DND-41 (cell line): ENCODE measurements at regions not wholly inside any gene's neighbourhood (a gene's known extent, or its start where the extent isn't known, plus 50 kb on each side); places are given as distances from the start of the nearest gene placed in this dataset.

ENCODE experiments used
- ATAC-seq: fragments of 200-7000 bp; cut with Tn5 transposase; 3 replicates; pipeline ENCODE4 v1.9.1; 2021; ENCODE audit warnings: low read depth; ENCODE audit not compliant: insufficient read depth
- DNase-seq: peaks from one replicate; pipeline ENCODE4 v3.0.0-alpha.2; 2020
- H2AFZ ChIP-seq: 2 replicates; pipeline ENCODE4 v1.6.0; 2012; ENCODE audit warnings: low read depth, low read length
- H3K27ac ChIP-seq: 2 replicates; pipeline ENCODE4 v1.5.1; 2012; ENCODE audit warnings: low read length, inconsistent platforms
- H3K27me3 ChIP-seq: fragments of 200-600 bp; sonication (generic); 2 replicates; pipeline ENCODE4 v1.6.0; 2012; ENCODE audit warnings: low read length, mild to moderate bottlenecking, inconsistent platforms; ENCODE audit not compliant: insufficient read depth, poor library complexity
- H3K36me3 ChIP-seq: 2 replicates; pipeline ENCODE4 v1.5.1; 2012; ENCODE audit warnings: low read length, inconsistent platforms; ENCODE audit not compliant: insufficient read depth
- H3K4me1 ChIP-seq: 2 replicates; pipeline ENCODE4 v1.5.1; 2012; ENCODE audit warnings: mild to moderate bottlenecking, low read length; ENCODE audit not compliant: insufficient read depth
- H3K4me2 ChIP-seq: 2 replicates; pipeline ENCODE4 v1.6.0; 2012; ENCODE audit warnings: mild to moderate bottlenecking, moderate library complexity, low read length, inconsistent platforms; ENCODE audit not compliant: insufficient read depth
- H3K4me3 ChIP-seq, 2 experiments: fragments of 200-600 bp in 1 of 2; shearing (Covaris generic) in 1 of 2; 2 replicates each; pipeline ENCODE4 v1.5.1; 2012 to 2016; ENCODE audit warnings: inconsistent platforms in 2 of 2, low read length in 2 of 2, mild to moderate bottlenecking in 2 of 2, low read depth in 1 of 2, moderate library complexity in 1 of 2
- H3K79me2 ChIP-seq: 2 replicates; pipeline ENCODE4 v1.6.0; 2012; ENCODE audit warnings: low read length, inconsistent platforms; ENCODE audit not compliant: insufficient read depth
- H3K9ac ChIP-seq: 2 replicates; pipeline ENCODE4 v1.6.0; 2012; ENCODE audit warnings: low read depth, mild to moderate bottlenecking, inconsistent platforms, low read length, moderate library complexity
- H3K9me3 ChIP-seq: 2 replicates; pipeline ENCODE4 v1.5.1; 2012; ENCODE audit warnings: low read length, moderate library complexity, mild to moderate bottlenecking, inconsistent platforms; ENCODE audit not compliant: insufficient read depth, severe bottlenecking
- H4K20me1 ChIP-seq: 2 replicates; pipeline ENCODE4 v1.6.0; 2012; ENCODE audit warnings: low read length; ENCODE audit not compliant: insufficient read depth
- EZH2 ChIP-seq: IDR thresholded peaks from 3 replicates; pipeline ENCODE4 v1.6.1; 2012; ENCODE audit warnings: borderline replicate concordance, low read depth, mild to moderate bottlenecking, moderate library complexity, low read length, inconsistent platforms; ENCODE audit not compliant: severe bottlenecking
- TF ChIP-seq, protein P1 (sequence below): IDR thresholded peaks from 2 replicates; pipeline ENCODE4 v1.5.1; 2012; ENCODE audit warnings: borderline replicate concordance, low read length, moderate library complexity, mild to moderate bottlenecking; ENCODE audit not compliant: poor library complexity, severe bottlenecking; ENCODE audit errors: extremely low read depth

DNA sequence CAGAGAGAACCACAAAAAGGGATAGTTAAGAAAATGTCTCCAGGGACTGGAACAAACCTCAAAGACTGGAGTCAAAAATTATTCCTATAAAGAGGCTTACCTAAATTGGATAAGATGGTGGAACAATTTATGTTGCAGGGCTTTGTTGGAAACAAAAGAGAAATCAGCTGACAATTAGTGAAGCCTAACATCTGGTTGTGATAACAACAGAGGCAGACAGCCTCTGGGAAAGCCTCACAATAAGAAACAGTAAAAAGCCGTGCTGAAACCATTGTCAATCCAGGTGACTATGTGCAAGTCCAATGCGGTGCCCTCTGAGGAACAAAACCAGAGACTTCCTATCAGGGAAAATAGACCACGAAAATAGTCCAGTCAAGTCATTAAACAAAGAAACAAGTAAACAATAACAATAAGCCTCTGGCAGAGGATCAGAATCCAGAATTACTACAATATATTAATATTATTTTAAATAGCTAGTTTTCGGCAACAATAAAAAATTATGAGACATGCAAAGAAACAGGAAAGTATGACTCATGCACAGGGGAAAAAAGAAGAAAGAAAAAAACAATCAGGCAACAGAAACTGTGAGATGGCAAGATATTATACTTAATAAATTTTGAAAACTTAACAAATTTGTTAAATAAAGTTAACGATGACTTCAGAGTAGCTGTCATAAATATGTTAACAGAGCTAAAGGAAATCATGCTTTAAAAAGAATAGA, 99.7 kb upstream of the RXFP2 start:
- no peaks in the 10 kb centered on the region for H4K20me1 ChIP-seq
- TF ChIP-seq EZH2 = no peak
- TF ChIP-seq, protein P1, sequence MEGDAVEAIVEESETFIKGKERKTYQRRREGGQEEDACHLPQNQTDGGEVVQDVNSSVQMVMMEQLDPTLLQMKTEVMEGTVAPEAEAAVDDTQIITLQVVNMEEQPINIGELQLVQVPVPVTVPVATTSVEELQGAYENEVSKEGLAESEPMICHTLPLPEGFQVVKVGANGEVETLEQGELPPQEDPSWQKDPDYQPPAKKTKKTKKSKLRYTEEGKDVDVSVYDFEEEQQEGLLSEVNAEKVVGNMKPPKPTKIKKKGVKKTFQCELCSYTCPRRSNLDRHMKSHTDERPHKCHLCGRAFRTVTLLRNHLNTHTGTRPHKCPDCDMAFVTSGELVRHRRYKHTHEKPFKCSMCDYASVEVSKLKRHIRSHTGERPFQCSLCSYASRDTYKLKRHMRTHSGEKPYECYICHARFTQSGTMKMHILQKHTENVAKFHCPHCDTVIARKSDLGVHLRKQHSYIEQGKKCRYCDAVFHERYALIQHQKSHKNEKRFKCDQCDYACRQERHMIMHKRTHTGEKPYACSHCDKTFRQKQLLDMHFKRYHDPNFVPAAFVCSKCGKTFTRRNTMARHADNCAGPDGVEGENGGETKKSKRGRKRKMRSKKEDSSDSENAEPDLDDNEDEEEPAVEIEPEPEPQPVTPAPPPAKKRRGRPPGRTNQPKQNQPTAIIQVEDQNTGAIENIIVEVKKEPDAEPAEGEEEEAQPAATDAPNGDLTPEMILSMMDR = no peak
- H3K27ac ChIP-seq = no peak overlapping the region
- H3K9me3 ChIP-seq = no peaks in the 10 kb centered on the region
- no peak overlapping the region for H3K4me3 ChIP-seq
- no peaks in the 10 kb centered on the region for H3K4me1 ChIP-seq
- no peak overlapping the region for H3K4me2 ChIP-seq
- no peak overlapping the region for H3K9ac ChIP-seq
- H2AFZ ChIP-seq = no peak overlapping the region
- no peaks in the 10 kb centered on the region for H3K79me2 ChIP-seq
- no peak for DNase-seq
- ATAC-seq = no peak
- no peaks in the 10 kb centered on the region for H3K36me3 ChIP-seq
- no peaks in the 10 kb centered on the region for H3K27me3 ChIP-seq

DNA sequence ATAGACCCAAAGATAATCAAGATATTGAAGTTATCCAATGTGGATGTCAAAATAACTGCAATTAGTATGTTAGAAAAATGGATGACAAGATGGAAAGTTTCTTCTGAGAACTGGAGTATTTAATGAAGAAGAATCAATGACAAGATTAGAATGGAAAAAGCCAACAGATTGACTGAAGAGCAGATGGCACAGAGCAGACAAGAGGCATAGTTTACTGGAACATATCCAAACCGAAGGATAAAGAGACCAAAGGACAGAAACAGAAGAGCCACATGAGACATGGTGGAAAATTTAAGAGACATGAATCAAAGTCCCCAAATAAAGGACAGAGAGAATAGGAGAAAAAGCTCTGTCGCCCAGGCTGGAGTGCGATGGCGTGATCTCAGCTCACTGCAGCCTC, 89.6 kb upstream of the RXFP2 start:
- H3K4me2 ChIP-seq = no peak overlapping the region
- H3K27ac ChIP-seq = no peak overlapping the region
- no peak overlapping the region for H3K4me3 ChIP-seq
- H3K4me1 ChIP-seq = no peaks in the 10 kb centered on the region
- DNase-seq (no peak), ATAC-seq (no peak)
- no peak overlapping the region for H3K9ac ChIP-seq
- no peaks in the 10 kb centered on the region for H3K79me2 ChIP-seq
- no peaks in the 10 kb centered on the region for H3K9me3 ChIP-seq
- H3K36me3 ChIP-seq = no peaks in the 10 kb centered on the region
- peaks cover 5% of the 10 kb centered on the region for H3K27me3 ChIP-seq
- no peak overlapping the region for H2AFZ ChIP-seq
- TF ChIP-seq, protein P1 = no peak
- no peak for TF ChIP-seq EZH2
- no peaks in the 10 kb centered on the region for H4K20me1 ChIP-seq

DNA sequence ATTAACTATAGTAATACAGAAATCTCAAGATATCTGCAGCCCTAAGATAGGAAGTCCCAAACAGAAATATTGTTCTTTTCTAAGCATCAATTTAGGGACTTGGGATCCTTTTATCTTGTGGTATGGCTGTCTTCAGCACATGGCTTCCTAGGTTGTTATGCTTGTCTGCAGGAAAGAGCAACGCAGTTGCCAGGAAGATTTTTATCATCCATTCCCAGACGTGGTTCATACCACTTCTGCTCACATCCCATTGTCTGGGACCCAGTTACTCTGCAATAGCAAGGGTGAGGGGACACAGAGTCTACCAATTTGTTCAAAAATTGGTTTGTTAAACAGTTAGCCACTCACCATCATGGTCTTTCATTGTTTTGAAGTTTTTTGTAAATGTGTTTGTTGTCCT, 85.6 kb upstream of the RXFP2 start:
- TF ChIP-seq, protein P1 = no peak
- no peak for TF ChIP-seq EZH2
- Histone ChIP-seq H3K4me3 (no peak overlapping the region), H3K4me1 (no peaks in the 10 kb centered on the region), H2AFZ (no peak overlapping the region), H3K36me3 (no peaks in the 10 kb centered on the region), H3K9me3 (no peaks in the 10 kb centered on the region), H3K27ac (no peak overlapping the region), H3K4me2 (no peak overlapping the region), H4K20me1 (no peaks in the 10 kb centered on the region), H3K9ac (no peak overlapping the region), H3K27me3 (peaks cover 5% of the 10 kb centered on the region), H3K79me2 (no peaks in the 10 kb centered on the region)
- DNase-seq (no peak), ATAC-seq (no peak)
